ENCODE measurements at regions not wholly inside any gene's neighbourhood (a gene's known extent, or its start where the extent isn't known, plus 50 kb on each side); places are given as distances from the start of the nearest gene placed in this dataset.

- Histone ChIP-seq H3K4me1 (ENCODE audit: insufficient read depth) (no peaks in the 10 kb centered on the region), H3K27me3 (no peaks in the 10 kb centered on the region), H3K9me3 (no peaks in the 10 kb centered on the region), H3K36me3 (no peaks in the 10 kb centered on the region), H3K4me3 (no peak overlapping the region), H3K27ac (no peak overlapping the region)
- intact Hi-C loops (cut with DNase I): no loop called here
- no peak for DNase-seq
- no peak for TF ChIP-seq POLR2A (IDR thresholded peaks at IDR 0.05)
- no peak for TF ChIP-seq EP300 (IDR thresholded peaks at IDR 0.05)
- no peak for TF ChIP-seq CTCF (IDR thresholded peaks at IDR 0.05)
- WGBS, 3 donors: 62 to 79% (median 63%) methylated on average over 3 of the region's 3 CpGs
These were observed 1483.0 kb downstream of the CDH8 start for GRCh38 chr16:60553090-60553757.

GRCh38 chr16:60541535-60541934 is 1494.7 kb downstream of the CDH8 start:
- intact Hi-C loops (cut with DNase I): no loop called here
- H3K27ac ChIP-seq: no peak overlapping the region
- no peaks in the 10 kb centered on the region for H3K36me3 ChIP-seq
- no peak overlapping the region for H3K4me3 ChIP-seq
- no peak for DNase-seq
- H3K4me1 ChIP-seq (ENCODE audit: insufficient read depth): no peaks in the 10 kb centered on the region
- TF ChIP-seq CTCF (IDR thresholded peaks at IDR 0.05) (no peak), EP300 (IDR thresholded peaks at IDR 0.05) (no peak), POLR2A (IDR thresholded peaks at IDR 0.05) (no peak)
- 67 to 80% (median 70%) methylated on average over 1 of the region's 1 CpG for WGBS, 3 donors
- H3K9me3 ChIP-seq: no peaks in the 10 kb centered on the region
- no peaks in the 10 kb centered on the region for H3K27me3 ChIP-seq

- H3K27me3 ChIP-seq: no peaks in the 10 kb centered on the region
- H3K27ac ChIP-seq: no peak overlapping the region
- no peak for DNase-seq
- TF ChIP-seq CTCF (IDR thresholded peaks at IDR 0.05) (no peak), EP300 (IDR thresholded peaks at IDR 0.05) (no peak)
- H3K9me3 ChIP-seq: no peaks in the 10 kb centered on the region
- no peaks in the 10 kb centered on the region for H3K36me3 ChIP-seq
- intact Hi-C loops (cut with DNase I): loop anchor here in 1 of 4 donors (5.0 kb wide), 1 partner anchor 714 kb away; no protein-coding TSS in a partner anchor
- 90 to 94% (median 91%) methylated on average over 3 of the region's 3 CpGs for WGBS, 3 donors
- H3K4me1 ChIP-seq (ENCODE audit: insufficient read depth): no peaks in the 10 kb centered on the region
- H3K4me3 ChIP-seq: no peak overlapping the region
These were observed 1525.3 kb downstream of the CDH8 start for GRCh38 chr16:60510941-60511340.

- Histone ChIP-seq H3K36me3 (no peaks in the 10 kb centered on the region), H3K27me3 (no peaks in the 10 kb centered on the region), H3K4me3 (no peak overlapping the region), H3K4me1 (ENCODE audit: insufficient read depth) (no peaks in the 10 kb centered on the region), H3K9me3 (no peaks in the 10 kb centered on the region), H3K27ac (no peak overlapping the region)
- intact Hi-C loops (cut with DNase I): loop anchor here in 1 of 4 donors (5.0 kb wide), 1 partner anchor 713 kb away; no protein-coding TSS in a partner anchor
- TF ChIP-seq CTCF (IDR thresholded peaks at IDR 0.05): no peak
- TF ChIP-seq EP300 (IDR thresholded peaks at IDR 0.05): no peak
- TF ChIP-seq POLR2A (IDR thresholded peaks at IDR 0.05): no peak
- WGBS, 3 donors: 54 to 76% (median 70%) methylated on average over 1 of the region's 1 CpG
- DNase-seq: no peak
These were observed 1526.0 kb downstream of the CDH8 start for GRCh38 chr16:60510208-60510607.

Measured in ovary (tissue), 7 donors.